HCT116 (cell line): ENCODE measurements at regions not wholly inside any gene's neighbourhood (a gene's known extent, or its start where the extent isn't known, plus 50 kb on each side); places are given as distances from the start of the nearest gene placed in this dataset.

ENCODE experiments used
- ATAC-seq: fragments of 200-7000 bp; cut with Tn5 transposase; 2 replicates; pipeline ENCODE4 v1.9.1; 2020; ENCODE audit warnings: mild to moderate bottlenecking, moderate library complexity
- BruUV-seq: library from RNA; stranded (reverse); fragments of 400-500 nt; replicated peaks from 2 replicates; lab custom pipeline; 2021; lab: Mats Ljungman, UMichigan
- CTCF ChIA-PET: fragments of 300-600 bp; sonication (Branson Sonifier 250); formaldehyde crosslinking; loops from one replicate; lab custom pipeline; 2021; ENCODE audit warnings: antibody characterized with exemption; lab: Charles Lee
- POLR2A ChIA-PET: fragments of 300-600, 350-600 bp; sonication (Branson Sonifier 250); formaldehyde crosslinking; loops from one replicate; lab custom pipeline; 2021; ENCODE audit warnings: antibody characterized with exemption; lab: Charles Lee
- RAD21 ChIA-PET, 2 experiments: fragments of 300-600 bp; sonication (Branson Sonifier 250); formaldehyde crosslinking; loops; one replicate each; lab custom pipeline; 2023; ENCODE audit warnings: low total read pairs in 2 of 2; ENCODE audit not compliant: uncharacterized antibody in 2 of 2, unreplicated experiment in 2 of 2, low non-redundant PET in 1 of 2; lab: Charles Lee
- DNase-seq: peaks from one replicate; pipeline ENCODE4 v3.0.0-alpha.2; 2010; ENCODE audit warnings: low read depth, low spot score
- H2AFZ ChIP-seq: fragments of 200-600 bp; shearing (Covaris generic), sonication (generic); 2 replicates; pipeline ENCODE4 v1.6.1; 2017; ENCODE audit warnings: low read depth, mixed run types, mixed read lengths, antibody characterized with exemption, low read length; ENCODE audit not compliant: poor library complexity, severe bottlenecking
- H3K27ac ChIP-seq: 2 replicates; pipeline ENCODE4 v1.5.1; 2012; ENCODE audit warnings: low read depth, low read length
- H3K27me3 ChIP-seq: fragments of 200-600 bp; sonication (generic); 2 replicates; pipeline ENCODE4 v1.6.1; 2016; ENCODE audit warnings: mixed run types, low read length, mixed read lengths; ENCODE audit not compliant: insufficient read depth
- H3K36me3 ChIP-seq, 2 experiments: fragments of 200-500 bp in 1 of 2; fragments of 200-600 bp in 1 of 2; sonication (Bioruptor generic) in 1 of 2; sonication (generic) in 1 of 2; 2 replicates each; pipeline versions ENCODE4 v1.5.1 to v1.6.1; 2014 to 2016; ENCODE audit warnings: low read length in 2 of 2, inconsistent platforms in 1 of 2, mixed read lengths in 1 of 2, mixed run types in 1 of 2; ENCODE audit not compliant: insufficient read depth in 2 of 2, control insufficient read depth in 1 of 2
- H3K4me1 ChIP-seq, 2 experiments: fragments of 200-600 bp in 1 of 2; sonication (generic) in 1 of 2; 2 replicates each; pipeline versions ENCODE4 v1.5.1 to v1.6.1; 2012 to 2017; ENCODE audit warnings: low read length in 2 of 2, inconsistent platforms in 1 of 2, mild to moderate bottlenecking in 1 of 2, mixed read lengths in 1 of 2, mixed run types in 1 of 2, moderate library complexity in 1 of 2; ENCODE audit not compliant: insufficient read depth in 2 of 2, control insufficient read depth in 1 of 2
- H3K4me2 ChIP-seq: fragments of 200-600 bp; sonication (generic); 2 replicates; pipeline ENCODE4 v1.6.1; 2017; ENCODE audit warnings: mixed run types, low read length, mixed read lengths
- H3K4me3 ChIP-seq, 2 experiments: fragments of 200-600 bp in 1 of 2; sonication (generic) in 1 of 2; replicated peaks in 1 of 2; 2 replicates each; pipeline ENCODE4 v1.5.1; 2011 to 2016; ENCODE audit warnings: low read length in 2 of 2, control low read depth in 1 of 2, low read depth in 1 of 2, mild to moderate bottlenecking in 1 of 2, mixed read lengths in 1 of 2, mixed run types in 1 of 2
- H3K79me2 ChIP-seq: fragments of 200-600 bp; sonication (generic); 2 replicates; pipeline ENCODE4 v1.6.1; 2017; ENCODE audit warnings: mild to moderate bottlenecking, mixed run types, low read length, moderate library complexity, mixed read lengths; ENCODE audit not compliant: insufficient read depth
- H3K9ac ChIP-seq: fragments of 200-600 bp; sonication (generic); 2 replicates; pipeline ENCODE4 v1.6.1; 2016; ENCODE audit warnings: low read length, mixed read lengths
- H3K9me2 ChIP-seq: fragments of 200-600 bp; sonication (generic), shearing (Covaris generic); 2 replicates; pipeline ENCODE4 v1.6.1; 2017; ENCODE audit warnings: mixed run types, mild to moderate bottlenecking, moderate library complexity; ENCODE audit not compliant: insufficient read depth
- H3K9me3 ChIP-seq, 2 experiments: fragments of 200-500 bp in 1 of 2; fragments of 200-600 bp in 1 of 2; sonication (Bioruptor generic) in 1 of 2; sonication (generic) in 1 of 2; 2 replicates each; pipeline ENCODE4 v1.6.1; 2014 to 2017; ENCODE audit warnings: low read length in 2 of 2, mixed read lengths in 2 of 2, inconsistent platforms in 1 of 2, low read depth in 1 of 2, mild to moderate bottlenecking in 1 of 2, mixed run types in 1 of 2, moderate library complexity in 1 of 2; ENCODE audit not compliant: control insufficient read depth in 1 of 2, insufficient read depth in 1 of 2
- H4K20me1 ChIP-seq: fragments of 200-600 bp; sonication (generic), shearing (Covaris generic); 2 replicates; pipeline ENCODE4 v1.6.1; 2017; ENCODE audit warnings: mixed run types, mild to moderate bottlenecking, moderate library complexity; ENCODE audit not compliant: insufficient read depth
- CEBPB ChIP-seq: IDR thresholded peaks from 2 replicates; pipeline ENCODE4 v1.6.1; 2012; ENCODE audit warnings: low read depth
- EGR1 ChIP-seq: IDR thresholded peaks from 2 replicates; pipeline ENCODE4 v1.6.1; 2012; ENCODE audit warnings: low read depth
- ELF1 ChIP-seq: IDR thresholded peaks from 2 replicates; pipeline ENCODE4 v1.6.1; 2012; ENCODE audit warnings: low read depth, borderline replicate concordance
- EZH2 ChIP-seq: fragments of 200-600 bp; sonication (generic); IDR thresholded peaks from 2 replicates; pipeline ENCODE4 v1.6.1; 2017; ENCODE audit warnings: antibody characterized with exemption, mixed run types
- EZH2phosphoT487 ChIP-seq: fragments of 200-600 bp; IDR thresholded peaks from 2 replicates; pipeline ENCODE4 v1.6.1; 2018; ENCODE audit warnings: antibody characterized with exemption, borderline replicate concordance
- FOSL1 ChIP-seq: IDR thresholded peaks from 2 replicates; pipeline ENCODE4 v1.6.1; 2012; ENCODE audit warnings: low read depth
- JUND ChIP-seq: IDR thresholded peaks from 2 replicates; pipeline ENCODE4 v1.6.1; 2012
- POLR2A ChIP-seq: IDR thresholded peaks from 2 replicates; pipeline ENCODE4 v1.7.0; 2011; ENCODE audit warnings: borderline replicate concordance; ENCODE audit not compliant: insufficient read depth, insufficient read length; ENCODE audit errors: extremely low read depth
- POLR2AphosphoS5 ChIP-seq: IDR thresholded peaks from 2 replicates; pipeline ENCODE4 v1.6.1; 2011; ENCODE audit warnings: mild to moderate bottlenecking, low read depth, low read length, moderate library complexity
- RAD21 ChIP-seq: IDR thresholded peaks from 2 replicates; pipeline ENCODE4 v1.6.1; 2012; ENCODE audit warnings: low read depth, mild to moderate bottlenecking
- SP1 ChIP-seq: IDR thresholded peaks from 2 replicates; pipeline ENCODE4 v1.6.1; 2012; ENCODE audit warnings: low read depth
- SRF ChIP-seq: IDR thresholded peaks from 2 replicates; pipeline ENCODE4 v1.6.1; 2012; ENCODE audit warnings: low read depth
- YY1 ChIP-seq: IDR thresholded peaks from 2 replicates; pipeline ENCODE4 v1.6.1; 2011; ENCODE audit warnings: low read length, low read depth, moderate library complexity, mild to moderate bottlenecking; ENCODE audit not compliant: insufficient replicate concordance; ENCODE audit errors: extremely low read depth
- ZFX ChIP-seq: fragments of 450-650 bp; IDR thresholded peaks from 2 replicates; pipeline ENCODE4 v1.6.1; 2017
- intact Hi-C: fragments of 100-400 bp; cut with micrococcal nuclease; formaldehyde crosslinking; loops from 2 replicates; pipeline ENCODE4 v1.10.0; 2022
- TF ChIP-seq, protein P1 (sequence below): IDR thresholded peaks from 2 replicates; pipeline ENCODE4 v1.6.1; 2012
- TF ChIP-seq, protein P2 (sequence below), 3 experiments: fragments of 200-600 bp in 1 of 3; sonication (generic) in 1 of 3; IDR thresholded peaks in 2 of 3; conservative IDR thresholded peaks in 1 of 3; 2 replicates each; pipeline ENCODE4 v1.5.1; 2012 to 2017; ENCODE audit warnings: low read depth in 2 of 3, low read length in 2 of 3, antibody characterized with exemption in 1 of 3, borderline replicate concordance in 1 of 3, control low read depth in 1 of 3, mild to moderate bottlenecking in 1 of 3, mixed read lengths in 1 of 3, mixed run types in 1 of 3, moderate library complexity in 1 of 3; ENCODE audit not compliant: insufficient read depth in 1 of 3
- TF ChIP-seq, protein P3 (sequence below): IDR thresholded peaks from 2 replicates; pipeline ENCODE4 v1.6.1; 2012
- TF ChIP-seq, protein P4 (sequence below): IDR thresholded peaks from 2 replicates; pipeline ENCODE4 v1.6.1; 2011; ENCODE audit warnings: mild to moderate bottlenecking, low read length, moderate library complexity; ENCODE audit not compliant: insufficient replicate concordance; ENCODE audit errors: extremely low read depth

DNA sequence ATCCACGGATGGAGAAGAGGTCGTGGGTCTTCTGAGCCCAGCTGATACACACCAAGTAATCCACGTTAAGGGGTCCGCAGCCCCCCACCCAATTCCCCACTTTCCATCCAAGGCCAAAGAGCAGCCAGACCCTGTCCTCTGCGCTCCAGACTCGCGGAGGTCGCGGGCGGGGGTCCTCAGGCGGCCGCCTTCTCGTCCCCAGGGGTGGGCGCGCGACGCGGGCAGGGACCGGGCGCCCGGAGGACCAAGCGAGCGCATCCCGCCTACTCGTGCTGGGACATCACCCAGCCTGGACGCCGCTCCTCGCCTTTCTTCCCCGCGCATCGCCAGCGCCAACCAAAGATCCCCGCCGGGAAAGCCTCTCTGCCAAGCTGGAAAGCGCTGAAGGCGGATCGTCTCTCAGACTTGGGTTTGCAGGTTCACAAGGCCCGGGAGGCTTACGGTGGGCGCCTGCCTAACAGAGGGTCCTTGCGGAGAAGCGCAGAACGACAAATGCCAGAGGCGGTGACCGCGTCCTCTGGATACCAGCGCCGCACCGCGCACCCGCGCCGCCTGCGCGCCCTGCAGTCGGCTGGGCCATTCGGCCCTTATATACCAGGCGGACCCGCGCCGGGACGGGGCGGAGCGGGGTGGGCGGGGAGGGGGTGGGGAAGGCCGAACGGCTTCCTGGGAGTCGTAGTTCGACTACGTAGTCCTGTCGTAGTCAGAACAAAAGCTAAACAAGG, 471.6 kb downstream of the SOX9 start:
- intact Hi-C loops, result loop anchor here (1.0 to 5.0 kb wide), 3 partner anchors 90 to 700 kb away; no protein-coding TSS in a partner anchor
- Histone ChIP-seq H3K79me2 (peaks cover 50% of the 10 kb centered on the region), H3K4me3 (peak overlapping the region; percentile 81 to 87), H3K27me3 (no peaks in the 10 kb centered on the region), H3K4me2 (peak overlapping the region; percentile 89), H3K9me2 (no peaks in the 10 kb centered on the region), H3K9ac (peak overlapping the region; percentile 79), H3K27ac (peak overlapping the region; percentile 69), H2AFZ (peak overlapping the region; percentile 55), H4K20me1 (peaks cover 4% of the 10 kb centered on the region; the same call in 1 of the 2 replicates), H3K4me1 (peaks cover 38 to 64% of the 10 kb centered on the region in 2 experiments), H3K36me3 (no peaks in the 10 kb centered on the region), H3K9me3 (no peaks in the 10 kb centered on the region)
- ATAC-seq (peak; percentile 76), DNase-seq (peak; percentile 86)
- ChIA-PET RAD21 (interaction anchor here (0.6 to 1.3 kb wide), 5 partner anchors 10 to 36 kb away, joined by 3 to 8 read pairs (median 3); no protein-coding TSS in a partner anchor), CTCF (interaction anchor here (0.9 to 3.4 kb wide), 5 partner anchors 33 to 133 kb away, joined by 3 to 28 read pairs (median 4); no protein-coding TSS in a partner anchor), POLR2A (interaction anchor here (0.6 to 2.9 kb wide), 70 partner anchors 11 to 719 kb away, joined by 3 to 77 read pairs (median 4); partner anchors contain the start of gene COG1)
- no TSS peak for BruUV-seq
- TF ChIP-seq FOSL1, result no peak
- TF ChIP-seq CEBPB, result no peak
- no peak for TF ChIP-seq ELF1
- TF ChIP-seq YY1, result peak; percentile 91
- TF ChIP-seq, protein P1, sequence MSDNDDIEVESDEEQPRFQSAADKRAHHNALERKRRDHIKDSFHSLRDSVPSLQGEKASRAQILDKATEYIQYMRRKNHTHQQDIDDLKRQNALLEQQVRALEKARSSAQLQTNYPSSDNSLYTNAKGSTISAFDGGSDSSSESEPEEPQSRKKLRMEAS, result no peak
- TF ChIP-seq SP1, result no peak; the same call in 1 of the 2 replicates
- no peak for TF ChIP-seq EZH2phosphoT487
- TF ChIP-seq ZFX, result peak; percentile 90; the same call in 1 of the 2 replicates
- TF ChIP-seq EGR1, result no peak; the same call in 1 of the 2 replicates
- no peak for TF ChIP-seq RAD21
- TF ChIP-seq, protein P2, sequence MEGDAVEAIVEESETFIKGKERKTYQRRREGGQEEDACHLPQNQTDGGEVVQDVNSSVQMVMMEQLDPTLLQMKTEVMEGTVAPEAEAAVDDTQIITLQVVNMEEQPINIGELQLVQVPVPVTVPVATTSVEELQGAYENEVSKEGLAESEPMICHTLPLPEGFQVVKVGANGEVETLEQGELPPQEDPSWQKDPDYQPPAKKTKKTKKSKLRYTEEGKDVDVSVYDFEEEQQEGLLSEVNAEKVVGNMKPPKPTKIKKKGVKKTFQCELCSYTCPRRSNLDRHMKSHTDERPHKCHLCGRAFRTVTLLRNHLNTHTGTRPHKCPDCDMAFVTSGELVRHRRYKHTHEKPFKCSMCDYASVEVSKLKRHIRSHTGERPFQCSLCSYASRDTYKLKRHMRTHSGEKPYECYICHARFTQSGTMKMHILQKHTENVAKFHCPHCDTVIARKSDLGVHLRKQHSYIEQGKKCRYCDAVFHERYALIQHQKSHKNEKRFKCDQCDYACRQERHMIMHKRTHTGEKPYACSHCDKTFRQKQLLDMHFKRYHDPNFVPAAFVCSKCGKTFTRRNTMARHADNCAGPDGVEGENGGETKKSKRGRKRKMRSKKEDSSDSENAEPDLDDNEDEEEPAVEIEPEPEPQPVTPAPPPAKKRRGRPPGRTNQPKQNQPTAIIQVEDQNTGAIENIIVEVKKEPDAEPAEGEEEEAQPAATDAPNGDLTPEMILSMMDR (IDR thresholded peaks at IDR 0.05 in 2 of 3, conservative IDR thresholded peaks at IDR 0.05 in 1 of 3; ENCODE audit: borderline replicate concordance in 1 of 3, insufficient read depth in 1 of 3, low read depth in 2 of 3, low read length in 2 of 3), result 0 out of 6 replicates have a peak, but pooled peaks of 1 of the 3 experiments have one; percentile 0
- TF ChIP-seq, protein P3, sequence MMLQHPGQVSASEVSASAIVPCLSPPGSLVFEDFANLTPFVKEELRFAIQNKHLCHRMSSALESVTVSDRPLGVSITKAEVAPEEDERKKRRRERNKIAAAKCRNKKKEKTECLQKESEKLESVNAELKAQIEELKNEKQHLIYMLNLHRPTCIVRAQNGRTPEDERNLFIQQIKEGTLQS, result no peak
- TF ChIP-seq, protein P4, sequence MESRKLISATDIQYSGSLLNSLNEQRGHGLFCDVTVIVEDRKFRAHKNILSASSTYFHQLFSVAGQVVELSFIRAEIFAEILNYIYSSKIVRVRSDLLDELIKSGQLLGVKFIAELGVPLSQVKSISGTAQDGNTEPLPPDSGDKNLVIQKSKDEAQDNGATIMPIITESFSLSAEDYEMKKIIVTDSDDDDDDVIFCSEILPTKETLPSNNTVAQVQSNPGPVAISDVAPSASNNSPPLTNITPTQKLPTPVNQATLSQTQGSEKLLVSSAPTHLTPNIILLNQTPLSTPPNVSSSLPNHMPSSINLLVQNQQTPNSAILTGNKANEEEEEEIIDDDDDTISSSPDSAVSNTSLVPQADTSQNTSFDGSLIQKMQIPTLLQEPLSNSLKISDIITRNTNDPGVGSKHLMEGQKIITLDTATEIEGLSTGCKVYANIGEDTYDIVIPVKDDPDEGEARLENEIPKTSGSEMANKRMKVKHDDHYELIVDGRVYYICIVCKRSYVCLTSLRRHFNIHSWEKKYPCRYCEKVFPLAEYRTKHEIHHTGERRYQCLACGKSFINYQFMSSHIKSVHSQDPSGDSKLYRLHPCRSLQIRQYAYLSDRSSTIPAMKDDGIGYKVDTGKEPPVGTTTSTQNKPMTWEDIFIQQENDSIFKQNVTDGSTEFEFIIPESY, result peak; percentile 81
- peak; percentile 99 for TF ChIP-seq POLR2A
- TF ChIP-seq POLR2AphosphoS5, result peak; percentile 100
- TF ChIP-seq EZH2, result no peak
- no peak for TF ChIP-seq SRF
- no peak for TF ChIP-seq JUND
